Erythroblast (primary cell): ENCODE measurements at regions not wholly inside any gene's neighbourhood (a gene's known extent, or its start where the extent isn't known, plus 50 kb on each side); places are given as distances from the start of the nearest gene placed in this dataset.

Experiments used
- GATA1 ChIP-seq: IDR thresholded peaks from 2 replicates; pipeline ENCODE4 v1.6.1; 2011; ENCODE audit warnings: low read depth, mild to moderate bottlenecking, control low read depth, low read length, moderate library complexity
- POLR2A ChIP-seq: IDR thresholded peaks from 2 replicates; pipeline ENCODE4 v1.6.1; 2011; ENCODE audit warnings: mild to moderate bottlenecking, low read length

DNA sequence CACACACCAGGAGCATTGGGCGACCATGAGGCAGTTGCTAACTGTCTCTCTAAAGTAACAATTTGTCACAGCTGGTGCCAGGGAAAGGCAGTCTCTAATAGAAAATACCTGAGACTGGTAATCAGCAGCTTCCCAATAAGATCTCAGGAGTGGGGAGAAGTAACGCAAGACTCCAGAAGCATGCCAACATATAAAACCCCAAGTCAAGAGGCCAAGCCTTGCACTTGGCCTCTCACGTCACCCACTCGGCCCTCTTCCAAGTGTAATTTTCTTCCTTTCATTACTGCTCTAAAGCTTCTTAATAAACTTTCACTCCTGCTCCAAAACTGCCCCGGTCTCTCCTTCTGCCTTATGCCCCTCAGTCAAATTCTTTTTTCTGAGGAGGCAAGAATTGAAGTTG lies 455.6 kb upstream of the ACVR2A start:
- TF ChIP-seq GATA1 (no peak), POLR2A (no peak)
